Psoas muscle (tissue), 7 donors: ENCODE measurements at regions not wholly inside any gene's neighbourhood (a gene's known extent, or its start where the extent isn't known, plus 50 kb on each side); places are given as distances from the start of the nearest gene placed in this dataset.
"Not testable (repeated sequence)": the region's sequence is repeated elsewhere in the genome, so short reads cannot be mapped to it uniquely, and the experiment has no call there.

Experiments used
- ATAC-seq, 4 donors: fragments of 200-7000 bp; cut with Tn5 transposase; one replicate each; pipeline ENCODE4 v1.9.1; 2020; ENCODE audit warnings: moderate library complexity in 3 of 4, mild to moderate bottlenecking in 2 of 4
- DNase-seq, 2 donors: peaks; one replicate each; pipeline ENCODE4 v3.0.0-alpha.2; 2020
- H3K27ac ChIP-seq: fragments of 200-600 bp; one replicate; pipeline ENCODE4 v1.8.0; 2022
- H3K27me3 ChIP-seq, 3 donors: fragments of 200-600 bp in 1 of 3; one replicate each; pipeline versions ENCODE4 v1.6.1 to v1.8.0; 2013 to 2022; ENCODE audit warnings: low read length in 2 of 3, mild to moderate bottlenecking in 2 of 3, moderate library complexity in 1 of 3; ENCODE audit not compliant: insufficient read depth in 3 of 3
- H3K36me3 ChIP-seq, 2 donors: fragments of 200-600 bp in 1 of 2; one replicate each; pipeline versions ENCODE4 v1.6.1 to v1.8.0; 2013 to 2022; ENCODE audit warnings: low read depth in 1 of 2, mild to moderate bottlenecking in 1 of 2, moderate library complexity in 1 of 2; ENCODE audit not compliant: insufficient read depth in 1 of 2
- H3K4me1 ChIP-seq: fragments of 200-600 bp; one replicate; pipeline ENCODE4 v1.8.0; 2022
- H3K4me3 ChIP-seq: fragments of 200-600 bp; one replicate; pipeline ENCODE4 v1.8.0; 2022; ENCODE audit warnings: mild to moderate bottlenecking
- H3K9me3 ChIP-seq: fragments of 200-600 bp; one replicate; pipeline ENCODE4 v1.8.0; 2022
- CTCF ChIP-seq: fragments of 200-600 bp; IDR thresholded peaks from one replicate; pipeline ENCODE4 v1.8.0; 2022; ENCODE audit warnings: antibody characterized with exemption
- WGBS, 3 donors: extraction: QIAGEN DNeasy Blood & Tissue Kit; methylation state at CpG; one replicate each; pipeline versions ENCODE4 v1.1.6 to v1.1.7; 2013; 5-methylcytosine and 5-hydroxymethylcytosine counted together
- intact Hi-C, 2 donors: fragments of 100-400 bp; cut with DNase I; formaldehyde crosslinking; loops; one replicate each; pipeline versions ENCODE4 v1.11.0 to v1.14.2; 2022
- donor health status: healthy with polysubstance abuse.
- donor health status: DM: no; HTN: no; CAD: no; lungs with moderate emphysema.
- donor health status: Bipolar disorder and iron deficiency.
- donor health status: healthy.
- donor health status: DM: yes; HTN: yes; CAD: no.
- donor health status: DM: no; HTN: no; CAD: no.
- donor health status: DM: yes; HTN: yes; CAD: no.

GRCh38 chr12:59056966-59057365 lies 136.7 kb upstream of the LRIG3 start:
- ATAC-seq (no peak), DNase-seq (no peak)
- Histone ChIP-seq H3K27ac (no peak overlapping the region), H3K4me1 (no peaks in the 10 kb centered on the region), H3K36me3 (no peaks in the 10 kb centered on the region), H3K9me3 (no peaks in the 10 kb centered on the region), H3K4me3 (no peak overlapping the region), H3K27me3 (no peaks in the 10 kb centered on the region)
- intact Hi-C loops = no loop called here
- 83 to 95% (median 91%) methylated on average over 3 of the region's 3 CpGs for WGBS, 3 donors
- TF ChIP-seq CTCF = no peak

DNA sequence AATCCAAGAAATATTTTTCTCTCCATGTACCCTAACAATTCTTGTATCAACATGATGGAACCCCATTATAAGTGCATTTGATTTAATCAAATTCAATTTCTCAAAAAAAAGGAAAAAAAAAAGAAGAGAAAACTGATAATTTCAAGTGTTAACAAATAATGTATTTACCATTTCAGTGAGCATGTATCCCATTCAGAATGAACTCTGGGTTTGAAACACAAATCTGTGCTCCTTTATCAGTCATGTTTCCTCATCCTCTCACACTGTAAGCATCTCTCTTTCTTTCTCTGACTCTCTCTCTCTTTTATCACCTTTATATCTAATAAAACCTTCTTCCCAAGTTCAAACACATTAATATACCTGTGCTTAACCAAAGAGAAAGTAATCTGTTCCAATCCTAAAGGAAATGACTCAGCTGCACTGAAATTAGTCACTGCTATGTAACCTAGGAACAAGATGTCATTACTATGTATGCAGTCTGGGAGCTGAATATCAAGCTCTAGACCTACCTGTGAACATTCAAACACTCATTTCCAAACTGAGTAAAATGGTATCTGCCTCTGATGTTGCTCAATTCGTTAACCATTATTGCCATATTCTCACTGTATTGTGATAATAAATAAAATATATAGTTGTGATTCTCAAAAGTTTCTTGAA lies 135.0 kb upstream of the LRIG3 start:
- Histone ChIP-seq H3K36me3 (no peaks in the 10 kb centered on the region), H3K4me3 (no peak overlapping the region), H3K4me1 (no peaks in the 10 kb centered on the region), H3K9me3 (no peaks in the 10 kb centered on the region), H3K27ac (no peak overlapping the region), H3K27me3 (no peaks in the 10 kb centered on the region)
- intact Hi-C loops = no loop called here
- WGBS, 3 donors = 0 to 34% (median 0%) methylated on average over 1 of the region's 1 CpG
- TF ChIP-seq CTCF = no peak
- ATAC-seq = no peak
- no peak for DNase-seq

- ATAC-seq, intact Hi-C loops: not testable (repeated sequence)
- WGBS, 3 donors = 32 to 36% (median 34%) methylated on average over 11 of the region's 11 CpGs
Measured at GRCh38 chr12:59053266-59053899, 133.1 kb upstream of the LRIG3 start.

GRCh38 chr12:59046763-59047534 lies 126.6 kb upstream of the LRIG3 start:
- Histone ChIP-seq H3K4me3 (no peak overlapping the region), H3K27me3 (no peaks in the 10 kb centered on the region), H3K4me1 (no peaks in the 10 kb centered on the region), H3K36me3 (no peaks in the 10 kb centered on the region), H3K9me3 (no peaks in the 10 kb centered on the region), H3K27ac (no peak overlapping the region)
- DNase-seq (no peak), ATAC-seq (no peak)
- no peak for TF ChIP-seq CTCF
- 48 to 70% (median 58%) methylated on average over 2 of the region's 2 CpGs for WGBS, 3 donors
- intact Hi-C loops = no loop called here

More at GRCh38 chr12:59053266-59053899, 133.1 kb upstream of the LRIG3 start:
- H3K9me3 ChIP-seq, DNase-seq, H3K4me3 ChIP-seq, H3K36me3 ChIP-seq, H3K27ac ChIP-seq, H3K27me3 ChIP-seq, H3K4me1 ChIP-seq: not testable (repeated sequence)

GRCh38 chr12:59044791-59045190 lies 124.5 kb upstream of the LRIG3 start:
- Histone ChIP-seq H3K27me3 (no peaks in the 10 kb centered on the region), H3K4me1 (no peaks in the 10 kb centered on the region), H3K27ac (no peak overlapping the region), H3K9me3 (no peaks in the 10 kb centered on the region), H3K4me3 (no peak overlapping the region), H3K36me3 (no peaks in the 10 kb centered on the region)
- TF ChIP-seq CTCF = no peak
- WGBS, 3 donors = 74 to 88% (median 85%) methylated on average over 2 of the region's 2 CpGs
- no peak for ATAC-seq
- intact Hi-C loops = no loop called here
- DNase-seq = no peak
